CD14-positive monocyte (primary cell): ENCODE measurements at regions not wholly inside any gene's neighbourhood (a gene's known extent, or its start where the extent isn't known, plus 50 kb on each side); places are given as distances from the start of the nearest gene placed in this dataset.
"Not testable (repeated sequence)": the region's sequence is repeated elsewhere in the genome, so short reads cannot be mapped to it uniquely, and the experiment has no call there.

Experiments used
- DNase-seq, 3 donors: peaks; one replicate each; pipeline ENCODE4 v3.0.0-alpha.2; 2011 to 2022
- H2AFZ ChIP-seq: 2 replicates; pipeline ENCODE4 v1.6.0; 2012; ENCODE audit warnings: mild to moderate bottlenecking, low read depth, low read length, inconsistent platforms; ENCODE audit not compliant: insufficient read depth, poor library complexity, severe bottlenecking
- H3K27ac ChIP-seq, 2 donors: 1 replicate in 1 of 2; 2 replicates in 1 of 2; pipeline ENCODE4 v1.5.1; 2012 to 2013; ENCODE audit warnings: low read length in 2 of 2, control low read depth in 1 of 2, inconsistent platforms in 1 of 2, low read depth in 1 of 2, mild to moderate bottlenecking in 1 of 2
- H3K27me3 ChIP-seq, 2 donors: one replicate each; pipeline versions ENCODE4 v1.6.0 to v1.6.1; 2011 to 2013; ENCODE audit warnings: low read length in 2 of 2; ENCODE audit not compliant: control insufficient read depth in 2 of 2, insufficient read depth in 2 of 2
- H3K36me3 ChIP-seq, 2 donors: replicated peaks in 1 of 2; 1 replicate in 1 of 2; 2 replicates in 1 of 2; pipeline versions ENCODE4 v1.5.1 to v1.6.1; 2012 to 2013; ENCODE audit warnings: low read length in 2 of 2, control low read depth in 1 of 2, inconsistent platforms in 1 of 2, mild to moderate bottlenecking in 1 of 2; ENCODE audit not compliant: insufficient read depth in 2 of 2, control insufficient read depth in 1 of 2
- H3K4me1 ChIP-seq, 2 donors: 1 replicate in 1 of 2; 2 replicates in 1 of 2; pipeline versions ENCODE4 v1.5.1 to v1.6.1; 2012 to 2013; ENCODE audit warnings: low read length in 2 of 2, control low read depth in 1 of 2, inconsistent platforms in 1 of 2, mild to moderate bottlenecking in 1 of 2, moderate library complexity in 1 of 2; ENCODE audit not compliant: insufficient read depth in 2 of 2, control insufficient read depth in 1 of 2
- H3K4me2 ChIP-seq: replicated peaks from 2 replicates; pipeline ENCODE3; 2012; ENCODE audit warnings: low read length, moderate library complexity, mild to moderate bottlenecking; ENCODE audit not compliant: poor library complexity, severe bottlenecking; ENCODE audit errors: extremely low read depth
- H3K4me3 ChIP-seq, 3 experiments: fragments of 200-600 bp in 1 of 3; sonication (generic) in 1 of 3; replicated peaks in 1 of 3; 1 replicate in 2 of 3; 2 replicates in 1 of 3; pipeline ENCODE4 v1.5.1; 2011 to 2013; ENCODE audit warnings: low read length in 3 of 3, mild to moderate bottlenecking in 3 of 3, control low read depth in 2 of 3, low read depth in 2 of 3, inconsistent platforms in 1 of 3, moderate library complexity in 1 of 3
- H3K79me2 ChIP-seq: 2 replicates; pipeline ENCODE4 v1.6.0; 2012; ENCODE audit warnings: mild to moderate bottlenecking, control low read depth, inconsistent platforms, low read length, moderate library complexity; ENCODE audit not compliant: insufficient read depth
- H3K9ac ChIP-seq: 2 replicates; pipeline ENCODE4 v1.6.0; 2017; ENCODE audit warnings: low read length, mild to moderate bottlenecking; ENCODE audit not compliant: insufficient read depth, poor library complexity, severe bottlenecking
- H3K9me3 ChIP-seq, 2 donors: replicated peaks in 1 of 2; 1 replicate in 1 of 2; 2 replicates in 1 of 2; pipeline versions ENCODE4 v1.5.1 to v1.6.1; 2012 to 2013; ENCODE audit warnings: low read length in 2 of 2, control low read depth in 1 of 2; ENCODE audit not compliant: control insufficient read depth in 1 of 2, insufficient read depth in 1 of 2
- H4K20me1 ChIP-seq: 2 replicates; pipeline ENCODE4 v1.6.0; 2012; ENCODE audit warnings: mild to moderate bottlenecking, low read length, control low read depth, moderate library complexity; ENCODE audit not compliant: insufficient read depth
- H3K27ac Mint-ChIP-seq, 7 donors: one replicate each; pipeline ENCODE4 v1.8.0; 2020; ENCODE audit warnings: mild to moderate bottlenecking in 7 of 7, mixed read lengths in 7 of 7, moderate library complexity in 6 of 7, inconsistent platforms in 2 of 7
- H3K27me3 Mint-ChIP-seq, 3 donors: one replicate each; pipeline ENCODE4 v1.8.0; 2021 to 2022; ENCODE audit warnings: low read depth in 3 of 3, mild to moderate bottlenecking in 3 of 3, mixed read lengths in 3 of 3, moderate library complexity in 3 of 3, inconsistent platforms in 1 of 3
- H3K36me3 Mint-ChIP-seq, 2 donors: one replicate each; pipeline ENCODE4 v1.8.0; 2020; ENCODE audit warnings: mixed read lengths in 2 of 2, inconsistent platforms in 1 of 2, mild to moderate bottlenecking in 1 of 2
- H3K4me1 Mint-ChIP-seq: one replicate; pipeline ENCODE4 v1.8.0; 2020; ENCODE audit warnings: mild to moderate bottlenecking, mixed read lengths
- H3K4me3 Mint-ChIP-seq, 2 donors: one replicate each; pipeline ENCODE4 v1.8.0; 2020; ENCODE audit warnings: mild to moderate bottlenecking in 2 of 2, mixed read lengths in 2 of 2, moderate library complexity in 1 of 2
- H3K9me3 Mint-ChIP-seq, 7 donors: one replicate each; pipeline ENCODE4 v1.8.0; 2020 to 2022; ENCODE audit warnings: mixed read lengths in 7 of 7, mild to moderate bottlenecking in 6 of 7, moderate library complexity in 6 of 7, inconsistent platforms in 2 of 7
- CTCF ChIP-seq: fragments of 200-600 bp; IDR thresholded peaks from one replicate; pipeline ENCODE4 v1.8.0; 2022; ENCODE audit warnings: antibody characterized with exemption, mild to moderate bottlenecking
- WGBS: methylation state at CpG from one replicate; pipeline ENCODE4 v1.1.5; 2013; ENCODE audit warnings: missing lambda C conversion rate; ENCODE audit not compliant: insufficient coverage; 5-methylcytosine and 5-hydroxymethylcytosine counted together
- intact Hi-C, 2 donors: fragments of 100-400 bp; cut with micrococcal nuclease; formaldehyde crosslinking; loops; one replicate each; pipeline versions ENCODE4 v1.15.0 to v1.15.1; 2023

GRCh38 chr3:46778101-46778500 is 60.4 kb upstream of the PRSS50 start:
- Histone ChIP-seq H3K4me2 (no peak overlapping the region), H4K20me1 (no peaks in the 10 kb centered on the region), H3K4me3 (no peak overlapping the region), H3K9ac (no peak overlapping the region), H3K36me3 (no peaks in the 10 kb centered on the region), H3K27me3 (no peaks in the 10 kb centered on the region), H2AFZ (no peak overlapping the region), H3K4me1 (no peaks in the 10 kb centered on the region), H3K79me2 (no peaks in the 10 kb centered on the region), H3K9me3 (peaks cover 0 to 4% of the 10 kb centered on the region in 2 donors), H3K27ac (no peak overlapping the region)
- H3K27me3 Mint-ChIP-seq = peaks cover 0 to 6% (median 4%) of the 10 kb centered on the region in 3 donors
- no peaks in the 10 kb centered on the region for H3K36me3 Mint-ChIP-seq
- H3K9me3 Mint-ChIP-seq = peaks cover 4 to 20% (median 12%) of the 10 kb centered on the region in 7 donors
- H3K4me3 Mint-ChIP-seq = no peak overlapping the region
- TF ChIP-seq CTCF = no peak
- H3K4me1 Mint-ChIP-seq = no peaks in the 10 kb centered on the region
- no peak overlapping the region for H3K27ac Mint-ChIP-seq
- no CpG with 5 or more reads among the region's 3 CpGs for WGBS
- no peak for DNase-seq
- intact Hi-C loops = no loop called here

GRCh38 chr3:46772498-46772897 is 54.8 kb upstream of the PRSS50 start:
- H3K4me1 ChIP-seq, intact Hi-C loops, H3K27ac ChIP-seq, H3K27me3 ChIP-seq, H3K4me1 Mint-ChIP-seq, H3K36me3 ChIP-seq, H3K4me3 Mint-ChIP-seq, H3K9ac ChIP-seq, H3K36me3 Mint-ChIP-seq, H4K20me1 ChIP-seq, H2AFZ ChIP-seq, DNase-seq, H3K4me2 ChIP-seq, H3K4me3 ChIP-seq, H3K79me2 ChIP-seq, H3K27ac Mint-ChIP-seq: not testable (repeated sequence)
- H3K9me3 Mint-ChIP-seq = peaks cover 13 to 44% (median 36%) of the 10 kb centered on the region in 7 donors
- peaks cover 0 to 12% (median 2%) of the 10 kb centered on the region in 3 donors for H3K27me3 Mint-ChIP-seq
- peaks cover 16% of the 10 kb centered on the region in 2 donors for H3K9me3 ChIP-seq
- WGBS = no CpG with 5 or more reads among the region's 3 CpGs
